ENCODE measurements at regions not wholly inside any gene's neighbourhood (a gene's known extent, or its start where the extent isn't known, plus 50 kb on each side); places are given as distances from the start of the nearest gene placed in this dataset.
"Not testable (repeated sequence)": the region's sequence is repeated elsewhere in the genome, so short reads cannot be mapped to it uniquely, and the experiment has no call there.

DNA sequence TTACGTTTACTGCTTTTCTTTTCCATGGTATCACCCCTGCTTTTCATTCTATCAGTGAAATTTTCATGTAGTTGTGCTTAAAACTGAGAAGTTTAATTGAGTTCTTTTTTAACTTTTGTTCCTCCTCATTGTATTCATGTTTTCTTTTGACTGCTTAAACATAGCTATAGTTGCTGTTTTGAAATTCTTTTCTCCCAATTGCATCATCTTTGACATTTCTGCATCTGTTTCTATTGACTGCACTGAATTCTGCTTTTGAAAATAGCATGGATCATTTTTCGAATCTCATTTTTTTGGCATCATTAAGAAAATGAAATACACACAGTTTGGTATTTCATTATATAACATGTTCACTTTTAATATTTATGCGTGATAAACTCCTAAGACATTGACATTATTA is 694.9 kb downstream of the MECOM start:
- H3K27me3 Mint-ChIP-seq: no peaks in the 10 kb centered on the region
- ChIA-PET CTCF (no interaction called here), POLR2A (no interaction called here)
- no peaks in the 10 kb centered on the region for H3K36me3 Mint-ChIP-seq (ENCODE audit: low read depth)
- H3K27ac Mint-ChIP-seq: no peak overlapping the region
- no peaks in the 10 kb centered on the region for H3K4me1 Mint-ChIP-seq
- no peaks in the 10 kb centered on the region for H3K9me3 Mint-ChIP-seq
- DNase-seq: no peak
- no peak overlapping the region for H3K4me3 Mint-ChIP-seq

DNA sequence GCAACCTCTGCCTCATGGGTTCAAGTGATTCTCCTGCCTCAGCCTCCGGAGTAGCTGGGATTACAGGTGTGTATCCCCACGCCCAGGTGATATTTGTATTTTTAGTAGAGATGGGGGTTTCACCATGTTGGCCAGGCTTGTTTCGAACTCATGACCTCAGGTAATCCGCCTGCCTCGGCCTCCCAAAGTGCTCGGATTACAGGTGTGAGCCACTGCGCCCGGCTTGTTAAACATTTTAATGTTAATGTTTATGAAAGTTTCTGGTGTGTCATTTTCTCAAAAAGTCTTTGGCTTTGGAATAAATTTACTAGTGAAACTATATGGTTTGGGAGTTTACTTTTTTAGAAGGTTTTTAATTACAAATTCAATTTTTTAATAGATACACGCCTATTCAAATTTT is 698.8 kb downstream of the MECOM start:
- ChIA-PET CTCF (no interaction called here), POLR2A (no interaction called here)
- DNase-seq: no peak
- H3K4me3 Mint-ChIP-seq: no peak overlapping the region
- H3K9me3 Mint-ChIP-seq: no peaks in the 10 kb centered on the region
- H3K36me3 Mint-ChIP-seq (ENCODE audit: low read depth): no peaks in the 10 kb centered on the region
- H3K27ac Mint-ChIP-seq: no peak overlapping the region
- H3K27me3 Mint-ChIP-seq: no peaks in the 10 kb centered on the region
- H3K4me1 Mint-ChIP-seq: no peaks in the 10 kb centered on the region

DNA sequence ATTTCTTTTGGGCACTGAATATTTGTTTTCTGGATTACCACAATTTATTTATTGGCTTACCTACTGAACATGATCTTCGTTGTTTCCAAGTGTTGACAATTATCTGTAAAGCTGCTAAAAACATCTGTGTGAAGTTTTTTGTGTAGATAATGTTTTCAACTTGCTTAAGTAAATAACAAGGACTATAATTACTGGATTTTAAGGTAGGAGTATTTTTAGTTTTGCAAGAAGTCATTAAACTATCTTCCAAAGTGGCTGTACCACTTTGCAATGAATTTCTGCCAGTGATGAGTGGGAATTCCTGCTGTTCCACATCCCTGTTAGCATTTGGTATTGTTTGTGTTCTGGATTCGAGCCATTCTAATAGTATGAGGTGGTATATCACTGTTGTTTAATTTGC is 702.2 kb downstream of the MECOM start:
- Mint-ChIP-seq H3K36me3 (ENCODE audit: low read depth) (no peaks in the 10 kb centered on the region), H3K27me3 (no peaks in the 10 kb centered on the region), H3K4me1 (no peaks in the 10 kb centered on the region), H3K27ac (no peak overlapping the region), H3K9me3 (no peaks in the 10 kb centered on the region), H3K4me3 (no peak overlapping the region)
- ChIA-PET POLR2A (no interaction called here), CTCF (no interaction called here)
- no peak for DNase-seq

GRCh38 chr3:168959731-168960130 is 703.8 kb downstream of the MECOM start:
- H3K36me3 Mint-ChIP-seq (ENCODE audit: low read depth): no peaks in the 10 kb centered on the region
- CTCF ChIA-PET: no interaction called here
- H3K4me1 Mint-ChIP-seq: no peaks in the 10 kb centered on the region
- no peaks in the 10 kb centered on the region for H3K9me3 Mint-ChIP-seq
- H3K27me3 Mint-ChIP-seq: no peaks in the 10 kb centered on the region
- POLR2A ChIA-PET: no interaction called here
- H3K27ac Mint-ChIP-seq: no peak overlapping the region
- no peak for DNase-seq
- H3K4me3 Mint-ChIP-seq: no peak overlapping the region

DNA sequence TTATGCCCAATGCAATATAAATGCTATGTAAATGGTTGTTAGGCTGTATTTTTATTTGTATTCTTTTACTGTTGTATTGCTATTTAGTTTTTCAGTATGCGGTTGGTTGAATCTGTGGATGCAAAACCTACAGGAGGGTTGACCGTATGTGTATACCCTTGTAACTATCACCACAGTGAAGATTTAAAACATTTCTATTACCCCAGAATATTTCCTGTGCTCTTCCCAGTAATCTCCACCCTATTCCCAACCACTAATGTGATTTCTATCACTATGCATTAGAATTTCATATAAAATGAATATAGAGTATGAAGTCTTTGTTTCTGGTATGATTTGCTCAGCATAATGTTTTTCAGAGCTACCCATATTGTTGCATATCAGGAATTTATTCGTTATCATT is 705.0 kb downstream of the MECOM start:
- H3K27me3 Mint-ChIP-seq: no peaks in the 10 kb centered on the region
- ChIA-PET CTCF (no interaction called here), POLR2A (no interaction called here)
- H3K4me3 Mint-ChIP-seq: no peak overlapping the region
- no peak for DNase-seq
- peaks cover 6% of the 10 kb centered on the region for H3K9me3 Mint-ChIP-seq
- H3K27ac Mint-ChIP-seq: no peak overlapping the region
- no peaks in the 10 kb centered on the region for H3K36me3 Mint-ChIP-seq (ENCODE audit: low read depth)
- H3K4me1 Mint-ChIP-seq: no peaks in the 10 kb centered on the region

DNA sequence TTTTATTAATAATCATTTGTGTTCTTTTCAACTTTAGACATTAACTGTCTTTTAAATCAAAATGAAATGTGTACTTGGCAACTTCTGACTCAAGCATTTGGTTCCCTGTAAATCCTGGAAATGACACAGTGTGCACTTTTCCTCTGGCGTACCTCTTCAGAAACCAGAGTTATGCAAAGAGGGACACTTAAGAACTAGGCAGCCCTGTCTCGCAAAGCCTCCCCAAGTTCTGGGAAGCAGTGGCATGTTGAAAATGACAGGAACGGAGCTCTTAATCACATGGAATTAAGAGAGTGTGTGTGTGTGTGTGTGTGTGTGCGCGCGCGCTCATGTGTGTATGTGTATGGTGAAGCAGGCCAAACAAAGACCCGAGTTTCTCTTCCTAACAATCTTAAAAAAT is 707.4 kb downstream of the MECOM start:
- DNase-seq: no peak
- Mint-ChIP-seq H3K4me3 (no peak overlapping the region), H3K9me3 (peaks cover 6% of the 10 kb centered on the region), H3K27me3 (no peaks in the 10 kb centered on the region), H3K4me1 (no peaks in the 10 kb centered on the region), H3K27ac (no peak overlapping the region), H3K36me3 (ENCODE audit: low read depth) (no peaks in the 10 kb centered on the region)
- ChIA-PET CTCF (no interaction called here), POLR2A (no interaction called here)

GRCh38 chr3:168952551-168952950 is 711.0 kb downstream of the MECOM start:
- H3K9me3 Mint-ChIP-seq: peaks cover 6% of the 10 kb centered on the region
- ChIA-PET CTCF (no interaction called here), POLR2A (no interaction called here)
- no peaks in the 10 kb centered on the region for H3K4me1 Mint-ChIP-seq
- no peak overlapping the region for H3K4me3 Mint-ChIP-seq
- no peaks in the 10 kb centered on the region for H3K36me3 Mint-ChIP-seq (ENCODE audit: low read depth)
- DNase-seq: no peak
- H3K27ac Mint-ChIP-seq: no peak overlapping the region
- H3K27me3 Mint-ChIP-seq: no peaks in the 10 kb centered on the region

- CTCF ChIA-PET: no interaction called here
- Mint-ChIP-seq H3K9me3 (peaks cover 6% of the 10 kb centered on the region), H3K36me3 (ENCODE audit: low read depth) (no peaks in the 10 kb centered on the region), H3K4me3 (no peak overlapping the region), H3K4me1 (no peaks in the 10 kb centered on the region), H3K27ac (no peak overlapping the region), H3K27me3 (no peaks in the 10 kb centered on the region)
- DNase-seq: no peak
- POLR2A ChIA-PET: no interaction called here
Observed at GRCh38 chr3:168951884-168952283, 711.6 kb downstream of the MECOM start.

DNA sequence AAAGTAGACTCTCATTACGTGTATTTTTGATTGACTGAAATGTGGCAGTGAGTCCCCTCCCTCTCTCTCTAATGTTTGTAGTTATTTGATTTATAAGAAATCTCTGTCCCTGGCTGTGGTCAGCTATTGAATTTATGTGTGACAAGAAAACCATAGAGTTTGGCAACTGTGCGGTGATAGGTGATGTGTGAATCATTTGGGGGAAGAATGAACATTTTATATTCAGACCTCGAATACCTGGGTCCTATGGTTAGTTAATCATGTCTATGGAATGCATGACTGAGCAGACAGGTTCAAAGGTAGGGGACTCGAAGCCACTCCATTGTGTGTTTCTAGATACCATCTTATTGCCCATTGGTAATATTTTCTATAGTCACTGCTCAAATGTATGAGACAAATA is 712.1 kb downstream of the MECOM start:
- ChIA-PET POLR2A (no interaction called here), CTCF (no interaction called here)
- Mint-ChIP-seq H3K27ac (no peak overlapping the region), H3K4me1 (no peaks in the 10 kb centered on the region), H3K36me3 (ENCODE audit: low read depth) (no peaks in the 10 kb centered on the region), H3K27me3 (no peaks in the 10 kb centered on the region), H3K9me3 (peaks cover 6% of the 10 kb centered on the region), H3K4me3 (no peak overlapping the region)
- no peak for DNase-seq

DNA sequence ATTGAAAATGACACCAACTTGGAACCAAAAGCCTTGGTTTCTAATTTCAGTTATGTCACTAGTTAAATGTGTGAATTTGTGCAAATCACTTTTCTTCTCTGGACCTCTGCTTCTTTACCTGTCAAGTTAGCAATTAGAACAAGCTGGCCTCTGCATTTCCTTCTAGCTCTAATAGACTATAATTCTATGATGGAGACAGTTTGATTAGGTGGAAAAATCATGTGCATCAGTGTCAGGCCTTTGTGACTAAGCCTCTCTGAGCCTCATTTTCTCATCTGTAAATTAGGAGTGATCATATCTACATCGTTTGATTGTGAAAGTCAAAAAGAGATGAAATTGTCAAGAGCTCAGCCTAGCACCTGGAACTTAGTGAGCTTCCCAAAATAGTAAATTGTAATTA is 712.9 kb downstream of the MECOM start:
- H3K36me3 Mint-ChIP-seq (ENCODE audit: low read depth): no peaks in the 10 kb centered on the region
- DNase-seq: no peak
- ChIA-PET CTCF (no interaction called here), POLR2A (no interaction called here)
- H3K9me3 Mint-ChIP-seq: peaks cover 6% of the 10 kb centered on the region
- no peaks in the 10 kb centered on the region for H3K27me3 Mint-ChIP-seq
- no peaks in the 10 kb centered on the region for H3K4me1 Mint-ChIP-seq
- H3K4me3 Mint-ChIP-seq: no peak overlapping the region
- no peak overlapping the region for H3K27ac Mint-ChIP-seq

DNA sequence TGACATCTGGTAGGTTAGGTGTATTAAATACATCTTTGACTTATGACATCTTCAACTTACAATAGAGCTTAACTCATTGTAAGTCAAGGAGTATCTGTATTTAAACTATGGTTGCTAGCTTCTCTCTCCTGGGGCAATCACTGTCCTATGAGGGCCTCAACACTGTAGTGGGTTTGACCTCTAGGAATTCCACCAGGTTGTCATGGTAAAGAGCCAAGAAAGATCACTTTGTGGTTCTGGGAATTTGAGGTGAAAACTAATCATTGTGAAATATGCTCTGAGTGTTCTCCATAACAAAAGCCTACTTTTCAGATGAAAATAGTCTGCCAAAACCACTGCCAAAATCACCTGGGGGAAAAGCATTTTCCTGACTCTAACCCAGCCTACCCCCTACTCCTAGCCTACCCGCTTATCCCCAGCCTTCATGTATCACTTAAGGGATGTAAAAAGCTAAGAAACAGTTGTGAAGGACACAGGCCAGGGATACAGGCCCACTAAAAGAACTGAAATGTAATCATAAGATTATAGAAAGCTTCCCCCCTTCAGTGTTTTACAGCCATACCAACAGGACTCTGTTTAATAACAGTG is 723.8 kb downstream of the MECOM start:
- H3K27me3 Mint-ChIP-seq: no peaks in the 10 kb centered on the region
- no peaks in the 10 kb centered on the region for H3K9me3 Mint-ChIP-seq
- no peaks in the 10 kb centered on the region for H3K4me1 Mint-ChIP-seq
- no peak overlapping the region for H3K27ac Mint-ChIP-seq
- ChIA-PET POLR2A (no interaction called here), CTCF (no interaction called here)
- DNase-seq: no peak
- no peaks in the 10 kb centered on the region for H3K36me3 Mint-ChIP-seq (ENCODE audit: low read depth)
- no peak overlapping the region for H3K4me3 Mint-ChIP-seq

- Mint-ChIP-seq H3K27ac (no peak overlapping the region), H3K27me3 (no peaks in the 10 kb centered on the region), H3K4me1 (no peaks in the 10 kb centered on the region), H3K36me3 (ENCODE audit: low read depth) (no peaks in the 10 kb centered on the region), H3K9me3 (peaks cover 4% of the 10 kb centered on the region), H3K4me3 (no peak overlapping the region)
- DNase-seq: no peak
- CTCF ChIA-PET: no interaction called here
- POLR2A ChIA-PET: no interaction called here
Observed at GRCh38 chr3:168933614-168934013, 729.9 kb downstream of the MECOM start.

- H3K4me3 Mint-ChIP-seq; H3K9me3 Mint-ChIP-seq; H3K36me3 Mint-ChIP-seq (ENCODE audit: low read depth); POLR2A ChIA-PET; H3K4me1 Mint-ChIP-seq; DNase-seq; H3K27me3 Mint-ChIP-seq; H3K27ac Mint-ChIP-seq; CTCF ChIA-PET: not testable (repeated sequence)
Observed at GRCh38 chr3:168929997-168930396, 733.5 kb downstream of the MECOM start.

- ChIA-PET CTCF (no interaction called here), POLR2A (no interaction called here)
- Mint-ChIP-seq H3K36me3 (ENCODE audit: low read depth) (no peaks in the 10 kb centered on the region), H3K27ac (no peak overlapping the region), H3K27me3 (no peaks in the 10 kb centered on the region), H3K9me3 (no peaks in the 10 kb centered on the region), H3K4me3 (no peak overlapping the region), H3K4me1 (no peaks in the 10 kb centered on the region)
- DNase-seq: no peak
Observed at GRCh38 chr3:168926426-168926825, 737.1 kb downstream of the MECOM start.

- no peaks in the 10 kb centered on the region for H3K9me3 Mint-ChIP-seq
- H3K4me1 Mint-ChIP-seq: no peaks in the 10 kb centered on the region
- ChIA-PET POLR2A (no interaction called here), CTCF (no interaction called here)
- H3K27ac Mint-ChIP-seq: no peak overlapping the region
- no peaks in the 10 kb centered on the region for H3K36me3 Mint-ChIP-seq (ENCODE audit: low read depth)
- no peaks in the 10 kb centered on the region for H3K27me3 Mint-ChIP-seq
- DNase-seq: no peak
- H3K4me3 Mint-ChIP-seq: no peak overlapping the region
Observed at GRCh38 chr3:168925568-168925967, 737.9 kb downstream of the MECOM start.

All from activated CD4-positive, alpha-beta memory T cell treated with anti-CD3 and anti-CD28 coated beads, Interleukin-2, amount 10 ng/mL, durations not matched to agents 7 days and 5 days (primary cell).